ENCODE measurements at regions not wholly inside any gene's neighbourhood (a gene's known extent, or its start where the extent isn't known, plus 50 kb on each side); places are given as distances from the start of the nearest gene placed in this dataset.
"Not testable (repeated sequence)": the region's sequence is repeated elsewhere in the genome, so short reads cannot be mapped to it uniquely, and the experiment has no call there.

- not testable (repeated sequence) for TF ChIP-seq POLR2A, CTCF (IDR thresholded peaks at IDR 0.05)
Measured at GRCh38 chr6:106721189-106721588, 91.8 kb downstream of the QRSL1 start.

Data from lower leg skin (tissue), 3 donors.